Heart left ventricle (tissue), 16 donors: ENCODE measurements at regions not wholly inside any gene's neighbourhood (a gene's known extent, or its start where the extent isn't known, plus 50 kb on each side); places are given as distances from the start of the nearest gene placed in this dataset.

Source experiments
- ATAC-seq, 4 donors: fragments of 200-7000 bp; cut with Tn5 transposase; one replicate each; pipeline ENCODE4 v1.9.1; 2020 to 2022; ENCODE audit warnings: moderate library complexity in 4 of 4, mild to moderate bottlenecking in 3 of 4, moderate number of reproducible peaks in 1 of 4
- DNase-seq, 5 donors: peaks; one replicate each; pipeline ENCODE4 v3.0.0-alpha.2; 2020
- H3K27ac ChIP-seq, 12 donors: fragments of 200-600 bp; sonication (generic) in 4 of 12; one replicate each; pipeline versions ENCODE4 v1.5.0 to v1.8.0; 2016 to 2022; ENCODE audit warnings: mild to moderate bottlenecking in 2 of 12
- H3K27me3 ChIP-seq, 9 donors: fragments of 200-600 bp; sonication (generic) in 2 of 9; one replicate each; pipeline versions ENCODE4 v1.5.1 to v1.8.0; 2016 to 2022; ENCODE audit warnings: mild to moderate bottlenecking in 3 of 9
- H3K36me3 ChIP-seq, 9 donors: fragments of 200-600 bp; sonication (generic) in 2 of 9; one replicate each; pipeline versions ENCODE4 v1.5.0 to v1.8.0; 2018 to 2022; ENCODE audit warnings: mild to moderate bottlenecking in 2 of 9
- H3K4me1 ChIP-seq, 12 donors: fragments of 200-600 bp; sonication (generic) in 4 of 12; one replicate each; pipeline versions ENCODE4 v1.5.0 to v1.8.0; 2016 to 2022; ENCODE audit warnings: mild to moderate bottlenecking in 3 of 12
- H3K4me3 ChIP-seq, 12 donors: fragments of 200-600 bp; sonication (generic) in 4 of 12; one replicate each; pipeline versions ENCODE4 v1.5.0 to v1.8.0; 2017 to 2022; ENCODE audit warnings: mild to moderate bottlenecking in 9 of 12, moderate library complexity in 4 of 12
- H3K9me3 ChIP-seq, 12 donors: fragments of 200-600 bp; sonication (generic) in 4 of 12; one replicate each; pipeline versions ENCODE4 v1.5.0 to v1.8.0; 2016 to 2022; ENCODE audit warnings: mild to moderate bottlenecking in 1 of 12
- POLR2A ChIP-seq, 2 donors: fragments of 450-650 bp; IDR thresholded peaks; one replicate each; pipeline ENCODE4 v1.6.1; 2017; ENCODE audit warnings: antibody characterized with exemption in 2 of 2, mild to moderate bottlenecking in 2 of 2, moderate library complexity in 2 of 2
- WGBS, 4 donors: extraction: QIAGEN DNeasy Blood & Tissue Kit in 2 of 4; methylation state at CpG; one replicate each; pipeline versions ENCODE4 v1.1.5 to v1.1.7; 2013 to 2018; 5-methylcytosine and 5-hydroxymethylcytosine counted together
- intact Hi-C, 10 donors: fragments of 100-400 bp; cut with DNase I; formaldehyde crosslinking; loops; one replicate each; pipeline versions ENCODE4 v1.11.1 to v1.14.2; 2022
- TF ChIP-seq, protein P1 (sequence below), 12 donors: fragments of 200-600 bp; sonication (generic) in 4 of 12; IDR thresholded peaks; one replicate each; pipeline versions ENCODE4 v1.5.0 to v1.8.0; 2018 to 2022; ENCODE audit warnings: antibody characterized with exemption in 12 of 12, mild to moderate bottlenecking in 5 of 12
- donor health status: ischemic (EF 13 %, LVEDD 7.1; RV severe dilation, severe dysfunction).
- donor health status: healthy with polysubstance abuse.
- donor health status: DM: no; HTN: yes; CAD: no.
- donor health status: DM: no; HTN: no; CAD: no.
- donor health status: ischemic (EF 25% LVEDD 6.9; RV normal size, moderate dysfunction).
- donor health status: ischemic (EF 25% LVEDD 5.7; RV mildly dilated, moderate dysfunction).
- donor health status: healthy.
- donor health status: DM: yes; HTN: yes; CAD: no.
- donor health status: ischemic (EF 35%, LVEDD 5.7; RV mildly dilated, moderate dysfunction).
- donor health status: nonischemic (EF 11% LVEDD 7.7; RV severe dilation, severe dysfunction).
- donor health status: DM: yes; HTN: yes; CAD: no.
- donor health status: PGD.
- donor health status: ischemic (EF 29% LVEDD 5.4; RV normal size, mild dysfunction).
- donor health status: nonischemic (EF 23%, LVEDD 6.1; RV moderate dilation, normal function).

- H3K9me3 ChIP-seq = no peaks in the 10 kb centered on the region
- H3K27me3 ChIP-seq = peaks cover 0 to 12% (median 0%) of the 10 kb centered on the region in 9 donors
- no peak overlapping the region for H3K4me3 ChIP-seq
- no peak for DNase-seq
- intact Hi-C loops = no loop called here
- no peak for ATAC-seq
- TF ChIP-seq POLR2A (IDR thresholded peaks at IDR 0.05) = no peak
- TF ChIP-seq, protein P1, sequence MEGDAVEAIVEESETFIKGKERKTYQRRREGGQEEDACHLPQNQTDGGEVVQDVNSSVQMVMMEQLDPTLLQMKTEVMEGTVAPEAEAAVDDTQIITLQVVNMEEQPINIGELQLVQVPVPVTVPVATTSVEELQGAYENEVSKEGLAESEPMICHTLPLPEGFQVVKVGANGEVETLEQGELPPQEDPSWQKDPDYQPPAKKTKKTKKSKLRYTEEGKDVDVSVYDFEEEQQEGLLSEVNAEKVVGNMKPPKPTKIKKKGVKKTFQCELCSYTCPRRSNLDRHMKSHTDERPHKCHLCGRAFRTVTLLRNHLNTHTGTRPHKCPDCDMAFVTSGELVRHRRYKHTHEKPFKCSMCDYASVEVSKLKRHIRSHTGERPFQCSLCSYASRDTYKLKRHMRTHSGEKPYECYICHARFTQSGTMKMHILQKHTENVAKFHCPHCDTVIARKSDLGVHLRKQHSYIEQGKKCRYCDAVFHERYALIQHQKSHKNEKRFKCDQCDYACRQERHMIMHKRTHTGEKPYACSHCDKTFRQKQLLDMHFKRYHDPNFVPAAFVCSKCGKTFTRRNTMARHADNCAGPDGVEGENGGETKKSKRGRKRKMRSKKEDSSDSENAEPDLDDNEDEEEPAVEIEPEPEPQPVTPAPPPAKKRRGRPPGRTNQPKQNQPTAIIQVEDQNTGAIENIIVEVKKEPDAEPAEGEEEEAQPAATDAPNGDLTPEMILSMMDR (IDR thresholded peaks at IDR 0.05) = no peak
- H3K27ac ChIP-seq = no peak overlapping the region
- no peaks in the 10 kb centered on the region for H3K4me1 ChIP-seq
- no peaks in the 10 kb centered on the region for H3K36me3 ChIP-seq
- 72 to 90% (median 83%) methylated on average over 4 of the region's 4 CpGs for WGBS, 4 donors
These were observed 597.9 kb downstream of the VRK1 start for GRCh38 chr14:97395068-97395467.

DNA sequence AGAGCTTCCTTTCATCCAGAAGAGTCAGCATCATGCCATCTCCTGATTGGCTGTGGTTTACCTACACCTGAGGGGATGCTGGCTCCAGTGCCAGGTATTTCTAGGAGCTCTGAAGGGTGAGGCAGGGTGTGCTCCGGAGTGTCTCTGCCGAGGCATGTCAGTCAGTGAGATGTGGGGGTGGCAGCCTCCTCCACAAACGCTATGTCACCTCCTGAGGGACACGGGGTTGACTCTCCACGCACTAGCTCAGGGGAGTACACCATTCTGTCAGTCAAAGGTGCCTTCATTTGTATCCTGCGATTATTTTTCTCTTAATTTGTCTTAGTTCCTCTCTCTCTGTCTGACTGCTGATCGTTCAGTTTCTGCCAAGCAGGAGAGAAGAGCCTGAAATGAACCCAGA, 604.5 kb downstream of the VRK1 start:
- no peak for ATAC-seq

DNA sequence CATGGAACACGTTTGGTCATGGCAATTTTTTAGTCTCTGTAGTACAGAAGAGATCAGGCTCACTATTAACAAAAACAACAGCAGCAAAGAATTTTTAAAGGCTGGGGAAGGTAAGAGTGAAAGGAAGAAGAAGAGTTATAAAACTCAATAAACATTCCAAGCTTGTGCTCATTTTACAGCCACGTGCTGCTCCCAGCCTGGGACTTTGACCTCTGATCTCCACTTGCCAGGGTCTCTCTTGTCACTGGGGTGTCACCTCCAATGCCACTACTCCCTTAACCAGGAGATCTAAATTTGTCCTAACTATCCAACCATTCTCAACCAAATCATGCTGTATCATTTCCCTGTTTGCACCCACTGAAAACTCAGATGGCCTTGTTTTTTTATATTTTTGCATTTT, 605.1 kb downstream of the VRK1 start:
- Histone ChIP-seq H3K4me3 (no peak overlapping the region), H3K4me1 (no peaks in the 10 kb centered on the region), H3K27me3 (peaks cover 0 to 26% (median 3%) of the 10 kb centered on the region in 9 donors), H3K27ac (no peak overlapping the region), H3K9me3 (no peaks in the 10 kb centered on the region), H3K36me3 (no peaks in the 10 kb centered on the region)
- ATAC-seq (no peak), DNase-seq (no peak)
- no peak for TF ChIP-seq POLR2A (IDR thresholded peaks at IDR 0.05)
- TF ChIP-seq, protein P1 (IDR thresholded peaks at IDR 0.05) = no peak
- intact Hi-C loops = no loop called here
- whole genome bisulfite sequencing, 4 donors = 33 to 43% (median 40%) methylated on average over 2 of the region's 2 CpGs

More for the DNA sequence above, 604.5 kb downstream of the VRK1 start:
- Histone ChIP-seq H3K9me3 (no peaks in the 10 kb centered on the region), H3K36me3 (no peaks in the 10 kb centered on the region), H3K4me1 (no peaks in the 10 kb centered on the region), H3K27ac (no peak overlapping the region), H3K4me3 (no peak overlapping the region), H3K27me3 (peaks cover 0 to 20% (median 0%) of the 10 kb centered on the region in 9 donors)
- intact Hi-C loops = no loop called here
- WGBS, 4 donors = 73 to 82% (median 75%) methylated on average over 6 to 7 of the region's 7 CpGs
- DNase-seq = no peak
- TF ChIP-seq POLR2A (IDR thresholded peaks at IDR 0.05) = no peak
- TF ChIP-seq, protein P1 (IDR thresholded peaks at IDR 0.05) = no peak

- no peak overlapping the region for H3K27ac ChIP-seq
- no peak for DNase-seq
- TF ChIP-seq, protein P1 (IDR thresholded peaks at IDR 0.05) = no peak
- TF ChIP-seq POLR2A (IDR thresholded peaks at IDR 0.05) = no peak
- ATAC-seq = no peak
- 37 to 46% (median 43%) methylated on average over 17 of the region's 17 CpGs for WGBS, 4 donors
- no peaks in the 10 kb centered on the region for H3K9me3 ChIP-seq
- H3K36me3 ChIP-seq = no peaks in the 10 kb centered on the region
- H3K27me3 ChIP-seq = peaks cover 6 to 79% (median 34%) of the 10 kb centered on the region in 9 donors
- H3K4me3 ChIP-seq = no peak overlapping the region
- H3K4me1 ChIP-seq = peaks cover 0 to 5% (median 0%) of the 10 kb centered on the region in 12 donors
- intact Hi-C loops = no loop called here
These were observed 610.7 kb downstream of the VRK1 start for GRCh38 chr14:97407701-97408407.
